NCI-H146 treated with DMSO at 0.1 percent for 48 hours (cell line): ENCODE measurements at regions not wholly inside any gene's neighbourhood (a gene's known extent, or its start where the extent isn't known, plus 50 kb on each side); places are given as distances from the start of the nearest gene placed in this dataset.

ENCODE experiments used
- DNase-seq: peaks from one replicate; lab custom pipeline; 2025; ENCODE audit not compliant: unreplicated experiment; lab: John Stamatoyannopoulos, UW

DNA sequence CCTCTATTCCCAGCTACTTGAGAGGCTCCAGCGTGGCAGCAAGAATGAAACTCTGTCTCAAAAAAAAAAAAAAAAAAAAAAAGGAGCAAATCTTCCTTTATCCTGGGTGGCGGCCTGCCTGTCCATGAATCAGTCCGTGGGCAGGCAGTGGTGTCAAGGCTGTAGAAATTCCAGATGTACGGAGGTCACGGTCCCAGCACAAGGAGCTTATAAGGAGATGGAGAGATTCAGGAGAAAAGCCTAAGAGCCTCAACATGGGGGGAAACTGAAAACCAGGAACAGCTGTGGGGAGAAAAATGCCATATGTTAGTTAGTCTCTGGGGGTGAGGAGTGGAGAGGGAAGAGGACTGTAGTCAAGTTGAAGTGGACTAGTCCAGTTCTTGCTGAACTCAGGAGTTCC lies 130.5 kb upstream of the CRY1 start:
- DNase-seq = no peak

DNA sequence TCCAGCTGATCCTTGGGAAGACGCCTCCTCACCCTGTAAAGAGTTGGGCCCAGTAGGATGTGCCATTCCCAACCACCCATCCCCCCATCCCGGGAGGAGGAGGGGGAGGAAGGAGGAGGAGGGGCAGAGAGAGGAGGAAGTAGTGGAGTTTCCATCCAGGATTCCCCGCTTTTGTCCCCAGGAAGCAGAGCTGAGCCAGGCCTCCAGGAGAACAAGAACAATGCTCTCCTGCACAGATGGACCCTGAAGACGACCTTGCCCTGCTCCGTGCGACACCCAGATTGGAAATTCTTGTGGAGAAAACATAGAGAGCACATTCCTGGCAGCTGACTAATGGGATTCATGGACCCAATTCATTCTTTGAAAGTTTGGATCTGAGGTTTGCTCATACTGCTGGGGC lies 132.3 kb upstream of the CRY1 start:
- DNase-seq = no peak

GRCh38 chr12:107226126-107226525 lies 132.8 kb upstream of the CRY1 start:
- DNase-seq = no peak

- DNase-seq = no peak
These were observed 134.7 kb upstream of the CRY1 start for GRCh38 chr12:107228076-107228475.

- DNase-seq = no peak
These were observed 136.5 kb upstream of the CRY1 start for GRCh38 chr12:107229827-107230226.

DNA sequence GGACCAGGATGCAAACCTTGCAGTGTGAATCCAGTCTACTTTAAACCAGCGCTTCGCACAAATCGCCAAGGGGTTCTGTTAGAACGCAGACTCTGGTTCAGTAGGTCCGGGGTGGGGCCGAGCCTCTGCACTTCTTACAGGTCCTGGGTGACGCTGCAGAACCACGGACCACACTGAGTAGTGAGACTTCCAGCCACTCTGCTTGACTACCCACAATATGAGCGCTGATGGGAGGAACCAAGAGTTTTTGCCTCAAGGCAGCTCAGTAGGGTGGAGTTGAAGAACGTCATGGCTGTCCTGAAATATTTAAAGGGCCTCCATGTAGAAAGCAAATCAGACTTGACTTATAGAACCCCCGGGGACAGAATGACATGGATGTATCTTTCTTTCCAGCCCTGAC lies 138.0 kb upstream of the CRY1 start:
- no peak for DNase-seq

DNA sequence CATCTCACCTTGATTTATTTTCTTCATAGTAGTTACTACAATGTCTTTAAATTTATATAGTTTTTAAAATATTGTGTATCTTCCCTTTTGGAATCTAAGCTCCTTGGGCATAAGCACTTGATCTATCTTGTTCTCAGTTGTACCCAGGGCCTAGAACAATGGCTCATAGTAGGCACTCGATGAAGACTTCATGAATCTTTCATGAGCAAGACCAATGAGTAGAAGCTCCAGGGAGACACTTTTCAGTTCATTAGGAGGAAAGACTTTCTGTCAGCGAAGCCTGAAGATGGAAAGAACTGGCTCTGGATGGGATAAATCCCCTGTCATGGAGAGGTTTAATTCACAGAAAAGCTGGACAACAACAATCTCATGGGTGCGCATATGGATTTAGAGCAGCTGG lies 140.2 kb upstream of the CRY1 start:
- DNase-seq = no peak

GRCh38 chr12:107235600-107235999 lies 142.3 kb upstream of the CRY1 start:
- no peak for DNase-seq

GRCh38 chr12:107236824-107237511 lies 143.6 kb upstream of the CRY1 start:
- no peak for DNase-seq

DNA sequence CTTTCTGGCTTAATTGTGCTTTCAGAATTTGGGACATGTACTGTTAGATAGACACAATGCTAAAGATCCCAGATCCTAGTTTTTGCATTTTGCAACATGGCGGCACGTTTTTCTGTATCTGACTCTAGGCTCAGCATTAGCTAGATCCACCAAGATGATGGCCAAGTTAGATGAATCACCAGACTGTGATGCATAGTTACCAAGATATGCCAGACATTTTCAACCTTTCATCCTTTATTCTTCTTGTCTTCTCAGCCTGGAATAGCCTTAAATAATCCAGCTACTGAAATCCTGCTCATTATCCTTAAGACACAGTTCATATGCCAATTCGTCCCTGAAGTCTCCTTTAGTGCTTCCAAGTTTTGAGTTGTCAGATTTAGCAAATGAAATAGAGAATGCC lies 144.9 kb upstream of the CRY1 start:
- DNase-seq = no peak

- DNase-seq = no peak
These were observed 148.1 kb upstream of the CRY1 start for GRCh38 chr12:107241411-107241810.

GRCh38 chr12:107242189-107242588 lies 148.8 kb upstream of the CRY1 start:
- DNase-seq = no peak

GRCh38 chr12:107243341-107243740 lies 150.0 kb upstream of the CRY1 start:
- DNase-seq = peak; percentile 7

DNA sequence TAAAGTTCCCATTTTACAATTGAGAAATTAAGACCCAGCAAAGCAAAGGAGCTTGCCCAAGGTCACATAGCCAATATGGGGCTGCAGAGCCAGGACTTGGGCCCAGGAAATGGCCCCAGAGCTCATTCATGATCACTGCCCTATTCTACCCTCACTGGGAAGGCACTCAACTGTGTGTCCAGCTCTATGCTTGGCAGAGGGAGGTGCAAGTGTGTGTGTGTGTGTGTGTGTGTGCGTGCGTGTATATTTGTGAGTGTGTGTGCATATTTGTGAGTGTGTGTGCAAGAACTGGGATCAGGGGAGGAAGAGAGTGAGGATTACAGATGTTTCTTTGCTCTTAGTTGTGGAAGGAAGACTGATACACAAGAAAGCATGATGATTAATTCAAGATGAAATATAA lies 151.2 kb upstream of the CRY1 start:
- DNase-seq = no peak

DNA sequence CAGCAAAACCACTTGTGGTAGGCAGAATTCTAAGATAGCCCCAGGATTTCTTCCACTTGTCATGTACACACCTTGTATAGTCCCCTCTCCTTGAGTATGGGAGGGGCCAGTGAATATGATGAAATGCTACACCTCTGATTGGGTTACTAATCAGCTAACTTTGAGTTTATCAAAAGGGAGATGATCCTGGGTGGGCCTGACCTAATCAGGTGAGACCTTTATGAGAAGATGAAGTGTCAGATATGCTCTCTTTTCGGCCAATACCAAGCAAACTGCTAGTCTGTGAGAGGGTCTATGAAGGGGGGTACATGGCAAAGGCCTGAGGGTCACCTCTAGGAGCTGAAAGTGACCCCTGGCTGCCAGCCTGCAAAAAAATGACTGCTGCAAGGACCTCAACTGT lies 154.3 kb upstream of the CRY1 start:
- no peak for DNase-seq

DNA sequence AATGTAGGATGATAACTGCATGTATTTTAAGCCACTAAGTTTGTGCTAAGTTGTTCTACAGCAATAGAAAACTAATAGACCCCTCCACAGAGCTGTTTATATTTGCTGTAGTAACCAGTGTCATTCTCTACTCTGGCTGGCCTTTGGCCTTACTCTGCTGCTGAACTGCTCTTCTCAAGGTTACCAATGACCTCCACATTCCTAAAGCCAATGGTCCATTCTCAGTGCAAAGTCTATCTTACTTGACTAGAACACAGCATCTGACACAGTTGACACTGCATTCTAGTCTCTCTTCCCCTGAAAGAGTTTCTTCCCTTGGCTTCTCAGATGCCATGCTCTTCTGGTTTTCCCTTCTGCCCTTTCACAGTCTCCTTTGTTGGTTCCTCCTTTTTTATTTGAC lies 154.8 kb upstream of the CRY1 start:
- no peak for DNase-seq

DNA sequence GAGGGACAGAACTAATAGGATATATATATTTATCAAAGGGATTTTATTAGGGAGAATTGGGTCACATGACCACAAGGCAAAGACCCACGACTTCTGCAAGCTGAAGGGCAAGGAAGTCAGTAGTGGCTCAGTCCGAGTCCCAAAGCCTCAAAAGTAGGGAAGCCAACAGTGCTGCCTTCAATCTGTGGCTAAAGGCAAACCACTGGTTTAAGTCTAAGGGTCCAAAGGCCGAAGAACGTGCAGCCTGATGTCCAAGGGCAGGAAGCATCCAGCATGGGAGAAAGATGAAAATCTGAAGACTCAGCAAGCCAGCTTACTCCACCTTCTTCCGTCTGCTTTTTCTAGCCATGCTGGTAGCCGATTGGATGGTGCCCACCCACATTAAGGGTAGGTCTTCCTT lies 157.9 kb upstream of the CRY1 start:
- DNase-seq = no peak

DNA sequence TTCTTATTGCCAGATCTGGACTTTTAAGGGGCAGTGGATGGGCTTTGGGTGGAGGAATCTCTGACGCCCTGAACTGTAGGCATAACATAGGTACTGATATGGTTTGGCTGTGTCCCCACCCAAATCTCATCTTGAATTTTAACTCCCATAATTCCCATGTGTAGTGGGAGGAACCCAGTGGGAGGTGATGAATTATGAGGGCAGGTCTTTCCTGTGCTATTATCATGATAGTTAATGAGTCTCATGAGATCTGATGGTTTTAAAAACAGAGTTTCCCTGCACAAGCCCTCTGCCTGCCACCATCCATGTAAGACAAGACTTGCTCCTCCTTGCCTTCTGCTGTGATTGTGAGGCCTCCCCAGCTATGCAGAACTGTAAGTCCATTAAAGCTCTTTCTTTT lies 160.0 kb upstream of the CRY1 start:
- DNase-seq = no peak

DNA sequence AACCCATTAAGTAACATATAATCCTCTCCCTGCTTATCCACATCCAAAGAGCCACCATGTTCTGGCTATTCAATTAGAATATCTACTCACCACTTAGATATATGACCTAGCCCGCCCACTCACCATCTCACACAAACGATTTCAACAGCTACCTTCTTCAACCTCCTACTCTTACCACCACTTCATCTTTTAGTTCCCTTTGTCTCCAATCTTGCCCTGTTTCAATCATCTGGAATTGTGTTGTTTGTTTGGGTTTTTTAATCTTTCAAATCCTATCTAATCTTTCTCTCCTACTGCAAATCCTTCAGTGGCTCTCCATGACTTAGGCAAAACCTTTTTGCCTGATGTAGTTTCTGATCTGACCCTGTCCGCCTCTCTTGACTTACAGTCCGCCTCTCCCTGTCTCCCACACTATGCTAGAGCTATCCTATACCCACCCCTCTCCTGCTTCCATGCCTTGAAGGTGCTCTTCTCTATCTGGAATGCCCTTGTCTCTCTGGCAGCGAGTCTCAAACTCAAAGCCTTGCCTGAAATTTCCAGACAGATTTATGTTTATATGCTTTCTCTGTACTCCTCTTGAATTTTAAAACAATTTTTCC lies 161.0 kb upstream of the CRY1 start:
- DNase-seq = no peak

GRCh38 chr12:107258780-107259179 lies 165.4 kb upstream of the CRY1 start:
- DNase-seq = no peak

GRCh38 chr12:107263980-107264379 lies 170.6 kb upstream of the CRY1 start:
- DNase-seq = no peak

DNA sequence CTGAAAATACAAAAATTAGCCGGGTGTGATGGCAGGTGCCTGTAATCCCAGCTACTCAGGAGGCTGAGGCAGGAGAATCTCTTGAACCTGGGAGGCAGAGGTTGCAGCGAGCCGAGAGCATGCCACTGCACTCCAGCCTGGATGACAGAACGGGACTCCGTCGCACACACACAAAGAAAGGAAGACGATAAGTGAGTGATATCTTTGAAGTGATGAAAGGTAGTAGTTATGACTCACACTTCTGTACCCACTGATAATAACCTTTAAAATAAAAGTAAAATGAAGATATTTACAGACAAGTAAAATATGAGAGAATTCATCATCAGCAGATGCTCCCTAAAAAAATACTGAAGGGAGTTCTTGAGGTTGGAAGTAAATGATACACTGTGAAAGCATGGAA lies 171.3 kb upstream of the CRY1 start:
- DNase-seq = no peak

GRCh38 chr12:107267604-107268003 lies 174.3 kb upstream of the CRY1 start:
- DNase-seq = no peak
